ENCODE measurements at regions not wholly inside any gene's neighbourhood (a gene's known extent, or its start where the extent isn't known, plus 50 kb on each side); places are given as distances from the start of the nearest gene placed in this dataset.
"Not testable (repeated sequence)": the region's sequence is repeated elsewhere in the genome, so short reads cannot be mapped to it uniquely, and the experiment has no call there.

GRCh38 chr20:12512755-12513154, 496.0 kb upstream of the SPTLC3 start:
- DNase-seq, result no peak

DNA sequence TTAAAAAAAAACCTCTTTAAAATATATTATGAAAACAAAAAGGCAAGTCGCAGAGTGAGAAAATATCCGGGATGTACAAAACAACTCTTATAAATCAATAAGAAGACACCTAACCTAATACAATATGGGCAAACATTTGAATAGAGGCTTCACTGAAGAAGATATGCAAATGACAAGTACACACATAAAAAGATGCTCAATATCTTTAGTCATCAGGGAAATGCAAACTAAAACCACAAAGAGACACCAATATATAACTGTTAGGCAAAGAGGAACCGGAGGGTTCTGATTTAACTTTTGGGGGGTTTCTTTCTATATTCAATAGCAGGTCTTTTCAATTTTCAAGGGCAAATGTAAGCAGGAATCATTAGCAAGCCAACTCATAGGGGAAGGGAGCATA, 480.7 kb upstream of the SPTLC3 start:
- DNase-seq, result no peak

DNA sequence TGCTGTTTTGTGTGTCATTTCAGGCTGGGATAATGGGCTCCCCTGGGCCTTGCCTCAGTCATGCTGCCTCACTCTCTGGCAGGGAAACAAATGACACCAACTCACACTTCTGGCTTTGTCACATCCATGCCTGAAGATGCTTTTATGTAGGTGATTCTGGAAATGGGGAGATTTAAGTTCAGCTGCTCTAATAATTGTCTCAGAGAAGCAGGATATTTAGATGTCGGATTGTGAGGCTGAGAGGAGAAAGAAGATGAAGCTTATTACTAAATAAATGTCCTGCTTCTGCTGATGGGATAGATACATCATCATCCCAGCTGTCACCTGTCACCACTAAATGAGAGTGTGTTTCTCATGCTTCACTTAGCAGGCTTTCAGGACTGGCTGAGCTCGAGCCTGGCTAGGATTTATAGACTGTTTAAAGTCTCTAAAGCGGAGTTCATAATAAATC, 480.2 kb upstream of the SPTLC3 start:
- peak in 1 of 2 experiments; percentile 6 for DNase-seq

GRCh38 chr20:12531626-12532025, 477.1 kb upstream of the SPTLC3 start:
- DNase-seq, result no peak

DNA sequence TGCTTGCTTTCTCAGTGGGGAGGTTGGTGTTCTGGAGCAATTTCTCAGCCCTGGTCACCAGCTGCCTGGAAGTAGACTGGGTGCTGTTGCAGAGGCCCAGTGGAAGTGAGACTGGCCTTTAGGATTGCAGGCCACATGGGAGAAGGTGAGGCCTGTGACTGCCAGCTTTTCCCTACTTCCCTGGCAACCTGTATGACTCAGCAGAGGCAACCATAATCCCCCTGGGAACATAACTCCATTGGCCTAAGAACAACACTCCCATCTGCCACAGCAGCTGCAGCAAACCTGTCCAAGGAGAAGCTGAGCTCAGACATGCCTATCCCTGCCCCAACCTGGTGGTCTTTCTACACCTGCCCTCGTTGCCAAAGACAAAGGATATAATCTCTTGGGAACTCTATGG, 473.5 kb upstream of the SPTLC3 start:
- no peak for DNase-seq

- no peak for DNase-seq
Observed at GRCh38 chr20:12535770-12536169, 473.0 kb upstream of the SPTLC3 start.

DNA sequence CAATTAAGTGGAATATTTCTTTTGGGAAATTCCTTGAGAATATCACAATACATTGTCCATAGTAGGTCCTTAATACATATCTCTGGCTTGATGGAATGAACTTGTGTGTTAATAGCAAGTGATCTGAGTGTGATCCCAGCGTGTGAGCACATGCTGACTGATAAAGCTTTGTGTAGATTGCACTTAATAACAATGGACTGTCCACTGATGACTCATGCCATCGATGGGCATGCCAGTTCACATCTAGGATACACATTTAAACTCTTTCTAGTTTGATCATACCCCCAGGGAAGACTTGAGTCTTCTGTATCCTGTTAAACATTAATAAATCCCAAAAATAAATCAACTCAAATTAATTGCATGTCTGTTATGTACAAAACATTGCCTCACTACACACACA, 454.3 kb upstream of the SPTLC3 start:
- DNase-seq, result no peak

DNA sequence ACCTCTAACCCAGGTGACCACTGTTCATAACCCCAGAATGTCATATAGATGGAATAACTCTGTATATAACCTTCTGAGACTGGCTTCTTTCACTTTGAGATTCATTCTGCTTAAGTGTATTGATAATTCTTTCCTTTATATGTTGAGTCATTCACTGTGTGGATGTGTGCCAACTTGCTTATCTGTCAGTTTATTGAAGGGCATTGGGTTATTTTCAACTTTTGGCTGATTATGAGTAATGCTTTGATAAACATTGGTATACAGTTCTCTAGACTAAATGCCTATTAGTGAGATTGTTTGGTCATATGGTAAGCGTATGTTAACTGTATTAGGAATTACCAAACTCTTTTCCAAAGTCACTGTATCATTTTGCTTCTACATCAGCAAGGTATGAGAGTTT, 453.4 kb upstream of the SPTLC3 start:
- DNase-seq, result no peak

DNA sequence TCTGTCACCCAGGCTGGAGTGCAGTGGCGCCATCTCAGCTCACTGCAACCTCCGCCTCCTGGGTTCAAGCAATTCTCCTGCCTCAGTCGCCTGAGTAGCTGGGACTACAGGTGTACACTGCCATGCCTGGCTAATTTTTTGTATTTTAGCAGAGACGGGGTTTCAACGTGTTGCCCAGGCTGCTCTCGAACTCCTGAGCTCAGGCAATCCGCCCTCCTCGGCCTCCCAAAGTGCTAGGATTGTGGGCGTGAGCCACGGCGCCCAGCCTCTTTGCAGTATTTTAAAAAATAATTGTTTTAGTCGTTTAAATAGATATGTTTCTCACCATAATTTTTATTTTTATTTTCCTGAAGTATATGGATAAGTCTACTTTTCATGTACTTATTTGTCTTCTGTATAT, 452.9 kb upstream of the SPTLC3 start:
- DNase-seq, result not testable (repeated sequence)

DNA sequence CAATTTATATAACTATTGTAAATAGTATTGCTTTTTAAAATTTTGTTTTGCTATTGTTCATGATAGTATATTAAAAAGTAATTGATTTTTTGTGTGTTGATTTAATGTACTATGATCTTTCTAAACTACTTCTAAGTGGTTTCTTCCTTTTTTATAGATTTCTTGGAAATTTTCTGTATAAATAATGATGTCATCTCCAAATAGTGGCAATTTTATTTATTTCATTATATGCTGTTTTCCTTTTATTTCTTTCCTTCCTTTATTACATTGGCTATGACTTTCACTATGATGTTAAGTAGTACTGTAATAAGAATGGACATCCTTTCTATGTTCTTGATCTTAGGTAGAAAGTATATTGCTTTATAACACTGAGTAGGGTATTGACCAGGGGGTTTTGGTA, 451.5 kb upstream of the SPTLC3 start:
- no peak for DNase-seq

GRCh38 chr20:12564979-12565378, 443.8 kb upstream of the SPTLC3 start:
- DNase-seq, result no peak

DNA sequence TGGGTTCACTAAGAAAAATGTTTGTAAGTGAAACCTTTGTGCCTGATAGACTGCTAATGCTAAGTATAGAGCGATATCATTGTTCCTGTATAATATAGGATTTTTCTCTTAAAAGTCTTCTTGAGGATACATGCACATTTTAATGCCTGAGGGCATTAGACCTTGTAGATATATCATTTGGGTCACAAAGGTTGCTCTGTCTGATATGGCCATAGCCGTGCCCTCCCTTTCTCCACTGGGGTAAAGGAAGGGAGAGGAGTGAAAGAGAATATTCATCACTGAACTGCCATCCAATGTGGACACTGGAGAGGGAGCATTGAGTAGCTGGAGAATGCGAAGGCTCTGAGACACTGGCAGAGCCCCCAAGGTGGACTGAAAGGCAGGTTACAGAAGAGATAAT, 442.2 kb upstream of the SPTLC3 start:
- DNase-seq, result no peak

DNA sequence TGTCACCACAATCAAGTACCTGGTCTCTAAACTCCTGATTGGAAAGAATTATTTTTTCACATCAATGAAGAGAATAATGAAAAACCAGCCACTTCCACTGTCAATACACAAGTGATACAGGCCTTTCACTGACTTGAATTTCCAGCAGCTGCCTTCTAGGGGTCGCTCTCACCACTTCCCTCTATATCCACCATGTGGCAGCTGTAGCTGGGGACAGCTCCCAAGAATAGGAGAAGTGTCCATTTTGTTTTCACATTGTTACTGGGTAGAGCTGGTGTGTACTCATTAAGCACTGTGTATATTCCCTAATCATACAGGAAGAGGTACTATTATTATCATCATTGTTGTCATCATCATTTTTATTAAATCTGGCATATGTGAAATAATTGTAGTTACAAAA, 438.4 kb upstream of the SPTLC3 start:
- DNase-seq, result peak; percentile 78 to 88

DNA sequence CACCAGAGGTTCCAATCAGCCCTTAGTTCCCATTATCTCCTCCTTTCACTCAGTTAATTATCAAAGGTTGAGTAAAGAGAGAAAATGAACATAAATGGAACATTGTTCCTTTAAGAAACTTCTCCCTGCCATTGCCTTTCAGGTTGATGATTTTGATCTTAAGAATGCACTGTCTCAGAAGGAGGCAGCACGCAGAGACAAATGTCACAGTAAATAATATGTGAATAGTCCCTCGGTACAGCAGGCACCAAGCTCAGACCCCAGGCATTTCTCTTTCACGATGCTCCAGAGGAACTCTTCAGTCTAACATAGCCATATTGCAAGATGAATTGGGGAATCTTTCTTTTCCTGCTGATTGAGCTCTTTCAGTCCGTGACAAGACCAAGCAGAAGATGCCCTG, 435.3 kb upstream of the SPTLC3 start:
- DNase-seq, result no peak

GRCh38 chr20:12575352-12576095, 433.2 kb upstream of the SPTLC3 start:
- DNase-seq, result no peak

DNA sequence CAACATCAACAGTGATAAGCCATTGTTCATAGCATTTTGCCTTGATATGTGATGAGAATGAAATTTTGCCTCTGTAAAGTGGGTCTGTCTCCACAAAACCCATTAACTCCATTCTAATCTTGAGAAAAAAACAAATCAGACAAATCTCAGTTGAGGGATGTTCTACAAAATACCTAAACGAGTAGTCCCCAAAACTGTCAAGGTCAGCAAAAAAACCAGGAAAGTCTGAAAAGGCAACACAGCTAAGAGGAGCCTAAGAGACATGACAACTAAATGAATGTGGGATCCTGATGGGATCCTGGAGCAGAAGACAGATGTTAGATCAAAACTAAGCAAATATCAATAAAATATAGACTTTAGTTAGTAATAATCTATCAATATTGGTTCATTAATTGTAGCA, 431.6 kb upstream of the SPTLC3 start:
- DNase-seq, result no peak

DNA sequence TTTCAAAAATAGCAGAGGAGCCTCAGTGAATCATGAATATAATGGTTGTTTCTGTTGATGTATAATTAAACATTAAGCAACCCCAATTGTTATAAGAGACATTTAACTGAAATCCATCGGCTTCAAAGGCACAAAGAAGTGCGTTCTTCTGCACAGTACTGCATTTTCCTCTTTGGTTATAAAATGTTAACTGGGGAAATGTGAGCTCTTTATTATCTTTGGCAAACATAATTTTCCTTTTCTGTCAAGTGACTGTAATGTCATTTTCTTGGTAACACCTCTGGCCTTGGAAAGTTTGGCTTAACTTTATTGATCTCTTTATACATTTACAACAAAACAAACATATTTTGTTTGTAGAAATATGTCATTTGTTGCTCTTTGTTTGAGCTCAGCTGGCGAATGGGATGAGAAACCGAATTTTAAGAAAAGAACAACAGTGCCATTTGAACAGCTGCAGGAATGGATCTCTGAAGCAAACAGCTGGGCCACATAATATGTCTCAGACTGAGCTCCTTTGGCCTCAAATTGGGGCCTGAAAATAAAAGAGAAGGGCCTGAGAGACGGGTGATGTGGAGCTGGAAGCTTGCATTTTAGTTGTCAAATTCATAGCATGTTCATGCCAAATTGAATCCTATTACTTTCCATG, 427.0 kb upstream of the SPTLC3 start:
- DNase-seq, result peak in 1 of 2 experiments; percentile 19

DNA sequence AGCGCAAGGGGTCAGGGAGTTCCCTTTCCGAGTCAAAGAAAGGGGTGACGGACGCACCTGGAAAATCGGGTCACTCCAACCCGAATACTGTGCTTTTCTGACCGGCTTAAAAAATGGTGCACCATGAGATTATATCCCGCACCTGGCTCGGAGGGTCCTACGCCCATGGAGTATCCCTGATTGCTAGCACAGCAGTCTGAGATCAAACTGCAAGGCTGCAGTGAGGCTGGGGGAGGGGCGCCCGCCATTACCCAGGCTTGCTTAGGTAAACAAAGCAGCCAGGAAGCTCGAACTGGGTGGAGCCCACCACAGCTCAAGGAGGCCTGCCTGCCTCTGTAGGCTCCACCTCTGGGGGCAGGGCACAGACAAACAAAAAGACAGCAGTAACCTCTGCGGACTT, 426.1 kb upstream of the SPTLC3 start:
- DNase-seq, result not testable (repeated sequence)

DNA sequence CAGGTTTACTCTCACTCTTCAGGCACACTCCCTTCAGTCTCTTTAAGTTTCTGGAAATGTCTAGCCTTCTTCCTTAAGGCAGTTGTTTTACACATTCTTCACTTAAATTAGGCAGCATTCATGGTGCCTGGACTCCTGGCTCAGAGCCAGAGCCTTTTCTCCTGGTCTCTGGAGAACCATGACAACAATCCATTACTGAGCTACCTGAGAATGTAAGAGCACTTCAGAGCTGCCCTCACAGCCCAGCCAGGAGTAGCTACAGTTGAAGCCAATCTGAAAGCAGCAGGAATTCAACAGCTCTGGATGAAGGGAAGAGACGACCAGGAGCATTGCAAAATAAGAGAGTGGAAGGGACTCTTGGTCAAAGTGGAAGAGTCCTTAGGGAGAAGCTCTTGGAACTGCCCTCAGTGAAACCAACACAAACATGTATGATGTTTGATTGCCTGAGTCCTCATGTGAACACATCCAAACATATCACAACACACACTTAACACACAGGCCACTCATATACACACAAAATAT, 416.8 kb upstream of the SPTLC3 start:
- DNase-seq, result no peak

- DNase-seq, result no peak
Observed at GRCh38 chr20:12592756-12593155, 416.0 kb upstream of the SPTLC3 start.

DNA sequence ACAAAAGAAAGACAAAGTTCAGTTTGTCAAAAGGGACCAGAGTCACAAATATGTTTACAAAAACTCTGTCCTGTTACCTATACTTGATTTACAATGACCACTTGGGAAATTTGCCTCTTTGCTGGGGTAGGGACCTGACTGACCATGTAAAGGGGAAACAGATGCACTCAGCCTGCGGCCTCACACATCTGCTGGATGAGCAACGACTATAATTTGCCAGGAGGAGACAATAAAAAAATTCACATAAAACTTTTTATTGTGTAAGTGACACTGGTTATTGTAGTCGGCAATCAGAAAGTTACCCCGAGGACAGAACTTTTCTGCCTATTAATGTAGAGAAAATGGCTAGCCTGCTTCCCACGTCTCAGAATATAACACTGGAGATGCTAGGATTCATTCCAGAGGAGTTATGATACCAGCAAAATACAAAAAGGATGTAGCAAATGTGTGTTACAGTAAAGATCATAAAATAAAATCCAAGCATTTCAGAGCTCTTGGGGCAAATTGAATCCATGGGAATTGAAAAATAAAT, 415.4 kb upstream of the SPTLC3 start:
- no peak for DNase-seq

GRCh38 chr20:12594410-12595088, 414.2 kb upstream of the SPTLC3 start:
- DNase-seq, result peak in 1 of 2 experiments; percentile 55

DNA sequence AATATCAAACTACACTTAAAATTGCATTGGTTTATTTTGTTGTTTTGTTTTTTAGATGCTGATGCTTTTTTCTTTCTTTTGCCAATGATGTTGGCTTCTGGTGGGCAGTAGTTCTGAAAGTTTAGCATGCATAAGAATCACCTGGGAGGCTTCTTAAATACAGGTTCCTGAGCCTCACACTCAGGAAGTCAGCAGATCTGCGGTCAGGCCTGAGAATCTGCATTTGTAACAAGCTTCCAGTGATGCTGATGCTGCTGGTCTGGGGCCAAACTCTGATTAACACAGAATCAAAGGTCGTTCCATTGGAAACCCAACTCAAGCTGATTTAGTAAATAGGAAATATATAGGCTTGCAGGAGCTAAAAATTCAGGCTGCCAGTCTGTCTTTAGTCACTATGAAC, 412.9 kb upstream of the SPTLC3 start:
- no peak for DNase-seq

GRCh38 chr20:12596863-12597262, 411.9 kb upstream of the SPTLC3 start:
- DNase-seq, result no peak
